Medulla oblongata (tissue), 1 donor: ENCODE measurements at regions not wholly inside any gene's neighbourhood (a gene's known extent, or its start where the extent isn't known, plus 50 kb on each side); places are given as distances from the start of the nearest gene placed in this dataset.

Experiments used
- DNase-seq: peaks from one replicate; pipeline ENCODE4 v3.0.0-alpha.2; 2015; ENCODE audit errors: extremely low spot score

- no peak for DNase-seq
Observed at GRCh38 chr16:86293906-86294305, 216.4 kb upstream of the FOXF1 start.

- DNase-seq = no peak
Observed at GRCh38 chr16:86294535-86295196, 215.7 kb upstream of the FOXF1 start.

- DNase-seq = no peak
Observed at GRCh38 chr16:86296256-86296655, 214.1 kb upstream of the FOXF1 start.

GRCh38 chr16:86297391-86297790 is 212.9 kb upstream of the FOXF1 start:
- no peak for DNase-seq

- DNase-seq = no peak
Observed at GRCh38 chr16:86297866-86298757, 212.2 kb upstream of the FOXF1 start.

- DNase-seq = no peak
Observed at GRCh38 chr16:86298758-86299134, 211.6 kb upstream of the FOXF1 start.

GRCh38 chr16:86299882-86300610 is 210.3 kb upstream of the FOXF1 start:
- DNase-seq = no peak

GRCh38 chr16:86300746-86301481 is 209.4 kb upstream of the FOXF1 start:
- DNase-seq = no peak

- DNase-seq = no peak
Observed at GRCh38 chr16:86302421-86303109, 207.8 kb upstream of the FOXF1 start.

GRCh38 chr16:86303787-86304678 is 206.3 kb upstream of the FOXF1 start:
- no peak for DNase-seq

- no peak for DNase-seq
Observed at GRCh38 chr16:86304868-86305267, 205.5 kb upstream of the FOXF1 start.

- no peak for DNase-seq
Observed at GRCh38 chr16:86305440-86305839, 204.9 kb upstream of the FOXF1 start.

- no peak for DNase-seq
Observed at GRCh38 chr16:86306011-86306644, 204.2 kb upstream of the FOXF1 start.

- no peak for DNase-seq
Observed at GRCh38 chr16:86306811-86307513, 203.4 kb upstream of the FOXF1 start.

GRCh38 chr16:86307514-86307903 is 202.8 kb upstream of the FOXF1 start:
- DNase-seq = no peak

GRCh38 chr16:86308514-86308913 is 201.8 kb upstream of the FOXF1 start:
- no peak for DNase-seq

- DNase-seq = no peak
Observed at GRCh38 chr16:86313631-86314030, 196.7 kb upstream of the FOXF1 start.

- no peak for DNase-seq
Observed at GRCh38 chr16:86314402-86315025, 195.8 kb upstream of the FOXF1 start.
